Keratinocyte (primary cell): ENCODE measurements at regions not wholly inside any gene's neighbourhood (a gene's known extent, or its start where the extent isn't known, plus 50 kb on each side); places are given as distances from the start of the nearest gene placed in this dataset.

Source experiments
- CTCF ChIP-seq, 3 experiments: IDR thresholded peaks in 1 of 3; conservative IDR thresholded peaks in 1 of 3; optimal IDR thresholded peaks in 1 of 3; 2 replicates in 2 of 3; 3 replicates in 1 of 3; pipeline versions ENCODE3 to v1.5.1; 2011; ENCODE audit warnings: low read length in 3 of 3, mild to moderate bottlenecking in 3 of 3, moderate library complexity in 2 of 3, control low read depth in 1 of 3, inconsistent platforms in 1 of 3; ENCODE audit not compliant: insufficient read depth in 2 of 3; ENCODE audit errors: extremely low read depth in 1 of 3
- EZH2 ChIP-seq: IDR thresholded peaks from one replicate; pipeline ENCODE4 v1.6.1; 2012; ENCODE audit warnings: inconsistent platforms, mild to moderate bottlenecking, low read length, moderate library complexity

GRCh38 chr7:109549471-109550193 lies 980.0 kb downstream of the DNAJB9 start:
- TF ChIP-seq CTCF (optimal IDR thresholded peaks at IDR 0.05 in 1 of 3, IDR thresholded peaks at IDR 0.05 in 1 of 3, conservative IDR thresholded peaks at IDR 0.05 in 1 of 3; ENCODE audit: extremely low read depth in 1 of 3, insufficient read depth in 2 of 3, low read length in 3 of 3) (no peak), EZH2 (no peak)
